Esophagus (tissue), 2 donors: ENCODE measurements at regions not wholly inside any gene's neighbourhood (a gene's known extent, or its start where the extent isn't known, plus 50 kb on each side); places are given as distances from the start of the nearest gene placed in this dataset.
"Not testable (repeated sequence)": the region's sequence is repeated elsewhere in the genome, so short reads cannot be mapped to it uniquely, and the experiment has no call there.

Source experiments
- H3K27ac ChIP-seq, 2 donors: one replicate each; pipeline ENCODE4 v1.5.1; 2013; ENCODE audit warnings: low read depth in 2 of 2, mild to moderate bottlenecking in 2 of 2, inconsistent platforms in 1 of 2, low read length in 1 of 2, moderate library complexity in 1 of 2
- H3K27me3 ChIP-seq, 2 donors: one replicate each; pipeline ENCODE4 v1.6.1; 2013; ENCODE audit warnings: low read length in 2 of 2, control low read depth in 1 of 2, mild to moderate bottlenecking in 1 of 2; ENCODE audit not compliant: insufficient read depth in 2 of 2, control insufficient read depth in 1 of 2
- H3K36me3 ChIP-seq, 2 donors: one replicate each; pipeline ENCODE4 v1.6.1; 2013; ENCODE audit warnings: low read length in 1 of 2; ENCODE audit not compliant: control insufficient read depth in 2 of 2, insufficient read depth in 2 of 2
- H3K4me1 ChIP-seq, 2 donors: one replicate each; pipeline ENCODE4 v1.6.1; 2013; ENCODE audit warnings: low read length in 1 of 2; ENCODE audit not compliant: control insufficient read depth in 2 of 2, insufficient read depth in 2 of 2
- H3K4me3 ChIP-seq, 2 donors: one replicate each; pipeline ENCODE4 v1.5.1; 2013; ENCODE audit warnings: low read length in 2 of 2, mild to moderate bottlenecking in 2 of 2, low read depth in 1 of 2, moderate library complexity in 1 of 2
- H3K9me3 ChIP-seq, 2 donors: one replicate each; pipeline ENCODE4 v1.6.1; 2013; ENCODE audit warnings: mild to moderate bottlenecking in 2 of 2, low read depth in 1 of 2, low read length in 1 of 2, moderate library complexity in 1 of 2; ENCODE audit not compliant: control insufficient read depth in 2 of 2, insufficient read depth in 1 of 2
- WGBS, 2 donors: extraction: QIAGEN DNeasy Blood & Tissue Kit; methylation state at CpG; one replicate each; pipeline ENCODE4 v1.1.7; 2013; 5-methylcytosine and 5-hydroxymethylcytosine counted together
- donor health status: healthy with polysubstance abuse.
- donor health status: Bipolar disorder and iron deficiency.

DNA sequence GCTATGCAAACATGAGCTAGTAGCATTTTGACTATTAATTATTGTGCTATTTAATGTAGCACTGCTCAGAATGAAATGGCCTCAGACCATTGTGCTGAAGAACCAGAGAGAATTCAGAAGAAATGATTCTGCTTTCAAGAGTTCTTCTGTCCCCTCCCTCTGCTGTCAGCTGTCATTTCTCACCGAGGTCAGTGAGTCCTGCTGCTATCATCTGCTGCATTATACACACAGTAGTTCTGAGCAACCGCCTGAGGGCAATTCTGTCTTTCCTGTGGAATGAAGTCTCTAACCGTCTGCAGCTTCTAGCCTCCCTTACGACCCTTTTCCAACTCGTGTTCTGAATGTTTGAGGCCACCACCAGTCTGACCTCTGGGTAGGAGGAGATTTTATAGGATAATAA is 249.4 kb downstream of the HNRNPD start:
- no peaks in the 10 kb centered on the region for H3K36me3 ChIP-seq
- H3K27ac ChIP-seq, result no peak overlapping the region
- 60 to 62% methylated on average over 5 of the region's 5 CpGs for WGBS, 2 donors

DNA sequence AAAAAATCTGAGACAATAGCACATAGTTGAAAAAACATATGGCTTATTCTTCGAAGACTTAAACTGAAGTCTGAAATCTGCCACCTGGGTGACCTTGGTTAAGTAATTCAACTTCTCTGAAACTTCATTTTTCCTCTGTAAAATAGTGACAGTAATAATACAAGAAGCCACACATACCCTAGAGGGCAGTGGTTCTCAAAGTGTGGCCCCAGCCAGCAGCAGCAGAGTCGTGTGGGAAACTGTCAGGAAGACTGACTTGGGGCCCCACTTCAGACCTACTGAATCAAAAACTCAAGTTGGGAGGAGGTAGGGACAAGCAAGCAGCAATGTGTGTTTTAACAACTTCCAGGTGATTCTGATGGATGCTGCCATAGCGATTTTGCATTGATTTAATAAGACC is 249.9 kb downstream of the HNRNPD start:
- Histone ChIP-seq H3K27me3 (no peaks in the 10 kb centered on the region), H3K27ac (no peak overlapping the region), H3K4me1 (no peaks in the 10 kb centered on the region), H3K4me3 (no peak overlapping the region), H3K9me3 (no peaks in the 10 kb centered on the region), H3K36me3 (no peaks in the 10 kb centered on the region)
- WGBS, 2 donors, result 50 to 53% methylated on average over 3 of the region's 3 CpGs

More for the DNA sequence above, 249.4 kb downstream of the HNRNPD start:
- Histone ChIP-seq H3K4me1 (no peaks in the 10 kb centered on the region), H3K27me3 (no peaks in the 10 kb centered on the region), H3K4me3 (no peak overlapping the region), H3K9me3 (no peaks in the 10 kb centered on the region)

DNA sequence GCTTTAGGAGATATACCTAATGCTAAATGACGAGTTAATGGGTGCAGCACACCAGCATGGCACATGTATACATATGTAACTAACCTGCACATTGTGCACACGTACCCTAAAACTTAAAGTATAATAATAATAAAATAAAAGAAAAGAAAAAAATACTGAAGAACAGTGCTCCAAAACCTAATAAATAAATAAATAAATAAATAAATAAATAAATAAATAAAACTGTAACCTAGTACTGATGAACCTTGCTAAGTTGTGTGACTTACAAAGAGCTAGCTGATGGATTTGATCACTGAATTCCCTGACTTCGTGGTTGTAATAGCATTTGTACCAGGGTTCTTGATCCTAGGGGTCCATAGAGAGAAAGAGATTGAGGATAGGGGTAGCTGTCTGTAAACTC is 258.6 kb downstream of the HNRNPD start:
- not testable (repeated sequence) for H3K4me1 ChIP-seq, H3K27ac ChIP-seq, H3K9me3 ChIP-seq, H3K4me3 ChIP-seq, H3K36me3 ChIP-seq, H3K27me3 ChIP-seq
- 75 to 89% methylated on average over 1 to 2 of the region's 3 CpGs for WGBS, 2 donors

GRCh38 chr4:82108506-82108905 is 265.3 kb downstream of the HNRNPD start:
- Histone ChIP-seq H3K27me3 (no peaks in the 10 kb centered on the region), H3K4me3 (no peak overlapping the region), H3K36me3 (no peaks in the 10 kb centered on the region), H3K4me1 (no peaks in the 10 kb centered on the region), H3K9me3 (no peaks in the 10 kb centered on the region), H3K27ac (no peak overlapping the region)
- 74 to 83% methylated on average over 2 of the region's 2 CpGs for WGBS, 2 donors

DNA sequence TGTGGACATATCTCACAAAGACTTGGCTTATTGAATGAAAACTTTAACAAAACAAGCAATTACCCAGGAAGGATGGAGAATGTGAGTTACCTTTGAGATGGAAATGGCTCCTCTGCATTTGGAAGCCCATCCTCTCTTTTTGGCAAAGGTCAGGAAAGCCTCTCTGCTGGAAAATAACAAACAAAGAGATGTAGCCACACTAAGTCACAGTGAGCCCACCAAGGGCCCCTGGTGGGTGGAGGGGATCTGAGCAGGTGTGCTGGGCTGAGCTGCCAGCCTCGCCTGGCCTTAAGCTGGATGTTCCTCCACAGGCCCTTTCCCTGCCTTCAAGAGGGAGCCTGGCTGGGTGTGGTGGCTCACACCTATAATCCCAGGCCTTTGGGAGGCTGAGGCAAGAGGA is 269.2 kb downstream of the HNRNPD start:
- no peaks in the 10 kb centered on the region for H3K4me1 ChIP-seq
- 83 to 91% methylated on average over 1 of the region's 1 CpG for WGBS, 2 donors
- no peak overlapping the region for H3K4me3 ChIP-seq
- no peaks in the 10 kb centered on the region for H3K36me3 ChIP-seq
- H3K27ac ChIP-seq, result no peak overlapping the region
- H3K9me3 ChIP-seq, result no peaks in the 10 kb centered on the region
- no peaks in the 10 kb centered on the region for H3K27me3 ChIP-seq

GRCh38 chr4:82099928-82100579 is 273.7 kb downstream of the HNRNPD start:
- no peaks in the 10 kb centered on the region for H3K9me3 ChIP-seq
- no peaks in the 10 kb centered on the region for H3K36me3 ChIP-seq
- no peaks in the 10 kb centered on the region for H3K4me1 ChIP-seq
- H3K27me3 ChIP-seq, result no peaks in the 10 kb centered on the region
- H3K27ac ChIP-seq, result no peak overlapping the region
- WGBS, 2 donors, result 44 to 53% methylated on average over 6 of the region's 6 CpGs
- H3K4me3 ChIP-seq, result no peak overlapping the region

DNA sequence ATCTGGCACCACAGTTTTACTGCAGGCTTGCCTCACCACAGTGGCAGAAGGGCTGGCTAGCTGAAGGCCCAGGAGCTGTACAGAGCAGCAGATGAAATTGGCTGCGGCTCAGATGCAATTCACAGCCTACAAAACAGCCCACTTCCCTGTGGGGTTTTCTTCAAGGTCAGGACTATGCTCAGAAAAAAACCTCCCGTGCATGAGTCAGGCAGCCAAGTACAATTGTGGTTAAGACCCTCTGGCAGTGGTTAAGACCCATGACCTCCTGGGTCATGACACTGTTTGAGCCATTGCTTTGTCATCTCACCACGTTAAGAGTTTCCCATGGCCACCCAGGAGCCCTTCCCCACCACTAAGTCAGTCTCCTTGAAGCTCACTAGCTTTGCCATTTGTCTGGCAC is 276.3 kb downstream of the HNRNPD start:
- H3K9me3 ChIP-seq, result no peaks in the 10 kb centered on the region
- H3K36me3 ChIP-seq, result no peaks in the 10 kb centered on the region
- H3K4me3 ChIP-seq, result no peak overlapping the region
- no peak overlapping the region for H3K27ac ChIP-seq
- H3K27me3 ChIP-seq, result no peaks in the 10 kb centered on the region
- 49 to 51% methylated on average over 3 of the region's 3 CpGs for WGBS, 2 donors
- no peaks in the 10 kb centered on the region for H3K4me1 ChIP-seq

GRCh38 chr4:82090717-82091116 is 283.1 kb downstream of the HNRNPD start:
- 36 to 46% methylated on average over 2 of the region's 2 CpGs for WGBS, 2 donors
- H3K27me3 ChIP-seq, result no peaks in the 10 kb centered on the region
- H3K4me3 ChIP-seq, result no peak overlapping the region
- H3K27ac ChIP-seq, result no peak overlapping the region
- no peaks in the 10 kb centered on the region for H3K4me1 ChIP-seq
- H3K9me3 ChIP-seq, result no peaks in the 10 kb centered on the region
- no peaks in the 10 kb centered on the region for H3K36me3 ChIP-seq

DNA sequence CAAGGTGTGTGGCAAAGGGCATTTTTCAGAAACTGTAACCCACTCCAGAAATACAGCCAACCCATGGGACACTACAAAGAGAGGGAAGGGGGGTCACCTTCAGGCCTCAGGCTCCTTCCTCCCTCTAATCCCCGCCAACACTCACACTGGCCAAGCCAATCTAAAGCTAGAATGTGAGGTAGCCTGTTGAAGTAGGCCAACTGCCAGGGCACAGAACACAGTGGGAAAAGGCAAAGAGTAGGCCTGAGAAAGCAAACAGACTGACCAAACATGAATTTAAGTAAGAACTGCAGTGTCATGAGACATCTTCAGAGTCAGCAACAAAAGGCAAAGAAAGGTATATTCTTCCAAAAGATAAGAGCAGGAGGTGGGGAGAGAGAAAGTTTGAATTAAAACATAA is 289.0 kb downstream of the HNRNPD start:
- H3K4me1 ChIP-seq, result no peaks in the 10 kb centered on the region
- no peak overlapping the region for H3K4me3 ChIP-seq
- 89 to 95% methylated on average over 1 of the region's 1 CpG for WGBS, 2 donors
- H3K36me3 ChIP-seq, result no peaks in the 10 kb centered on the region
- no peaks in the 10 kb centered on the region for H3K27me3 ChIP-seq
- H3K9me3 ChIP-seq, result no peaks in the 10 kb centered on the region
- no peak overlapping the region for H3K27ac ChIP-seq

DNA sequence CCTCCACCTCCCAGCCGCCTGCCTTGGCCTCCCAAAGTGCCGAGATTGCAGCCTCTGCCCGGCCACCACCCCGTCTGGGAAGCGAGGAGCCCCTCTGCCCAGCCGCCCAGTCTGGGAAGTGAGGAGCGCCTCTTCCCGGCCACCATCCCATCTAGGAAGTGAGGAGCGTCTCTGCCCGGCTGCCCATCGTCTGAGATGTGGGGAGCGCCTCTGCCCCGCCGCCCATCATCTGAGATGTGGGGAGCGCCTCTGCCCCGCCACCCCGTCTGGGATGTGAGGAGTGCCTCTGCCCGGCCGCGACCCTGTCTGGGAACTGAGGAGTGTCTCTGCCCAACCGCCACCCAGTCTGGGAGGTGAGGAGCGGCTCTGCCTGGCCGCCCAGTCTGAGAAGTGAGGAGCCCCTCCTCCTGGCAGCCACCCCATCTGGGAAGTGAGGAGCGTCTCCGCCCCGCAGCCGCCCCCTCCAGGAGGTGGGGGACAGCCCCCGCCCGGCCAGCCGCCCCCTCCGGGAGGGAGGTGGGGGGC is 296.3 kb downstream of the HNRNPD start:
- WGBS, 2 donors, result 87 to 88% methylated on average over 26 to 30 of the region's 31 CpGs
- H3K4me1 ChIP-seq, H3K27ac ChIP-seq, H3K4me3 ChIP-seq, H3K27me3 ChIP-seq, H3K9me3 ChIP-seq, H3K36me3 ChIP-seq: not testable (repeated sequence)
